ENCODE measurements at regions not wholly inside any gene's neighbourhood (a gene's known extent, or its start where the extent isn't known, plus 50 kb on each side); places are given as distances from the start of the nearest gene placed in this dataset.

GRCh38 chr12:61369241-61369910 lies 890.8 kb upstream of the USP15 start:
- no peaks in the 10 kb centered on the region for H3K4me1 Mint-ChIP-seq
- DNase-seq = no peak
- H3K9me3 Mint-ChIP-seq = peaks cover 2 to 29% (median 11%) of the 10 kb centered on the region in 6 donors
- no peaks in the 10 kb centered on the region for H3K27me3 Mint-ChIP-seq (ENCODE audit: low read depth in 3 of 3)
- H3K27ac Mint-ChIP-seq = no peak overlapping the region
- H3K4me3 Mint-ChIP-seq = no peak overlapping the region
- no peaks in the 10 kb centered on the region for H3K36me3 Mint-ChIP-seq

- Mint-ChIP-seq H3K4me1 (no peaks in the 10 kb centered on the region), H3K27me3 (ENCODE audit: low read depth in 3 of 3) (peaks cover 0 to 3% (median 0%) of the 10 kb centered on the region in 3 donors), H3K27ac (no peak overlapping the region), H3K36me3 (peaks cover 0 to 3% (median 0%) of the 10 kb centered on the region in 3 donors), H3K9me3 (peaks cover 16 to 74% (median 47%) of the 10 kb centered on the region in 6 donors), H3K4me3 (no peak overlapping the region)
- DNase-seq = no peak
Observed at GRCh38 chr12:61384511-61384910, 875.7 kb upstream of the USP15 start.

- H3K4me1 Mint-ChIP-seq = no peaks in the 10 kb centered on the region
- H3K27me3 Mint-ChIP-seq (ENCODE audit: low read depth in 3 of 3) = peaks cover 0 to 3% (median 0%) of the 10 kb centered on the region in 3 donors
- H3K4me3 Mint-ChIP-seq = no peak overlapping the region
- no peak overlapping the region for H3K27ac Mint-ChIP-seq
- peaks cover 16 to 73% (median 53%) of the 10 kb centered on the region in 6 donors for H3K9me3 Mint-ChIP-seq
- H3K36me3 Mint-ChIP-seq = peaks cover 0 to 3% (median 0%) of the 10 kb centered on the region in 3 donors
- no peak for DNase-seq
Observed at GRCh38 chr12:61385771-61386170, 874.4 kb upstream of the USP15 start.

- DNase-seq = no peak
- H3K36me3 Mint-ChIP-seq = peaks cover 0 to 5% (median 0%) of the 10 kb centered on the region in 3 donors
- no peaks in the 10 kb centered on the region for H3K4me1 Mint-ChIP-seq
- H3K4me3 Mint-ChIP-seq = no peak overlapping the region
- H3K27ac Mint-ChIP-seq = no peak overlapping the region
- H3K27me3 Mint-ChIP-seq (ENCODE audit: low read depth in 3 of 3) = peaks cover 0 to 2% (median 1%) of the 10 kb centered on the region in 3 donors
- peaks cover 9 to 37% (median 15%) of the 10 kb centered on the region in 6 donors for H3K9me3 Mint-ChIP-seq
Observed at GRCh38 chr12:61397668-61398067, 862.5 kb upstream of the USP15 start.

GRCh38 chr12:61412201-61412600 lies 848.0 kb upstream of the USP15 start:
- Mint-ChIP-seq H3K9me3 (peaks cover 4 to 35% (median 20%) of the 10 kb centered on the region in 6 donors), H3K36me3 (peaks cover 0 to 5% (median 0%) of the 10 kb centered on the region in 3 donors), H3K4me3 (no peak overlapping the region), H3K4me1 (no peaks in the 10 kb centered on the region), H3K27me3 (ENCODE audit: low read depth in 3 of 3) (no peaks in the 10 kb centered on the region), H3K27ac (no peak overlapping the region)
- DNase-seq = no peak

GRCh38 chr12:61414470-61414869 lies 845.7 kb upstream of the USP15 start:
- no peak for DNase-seq
- Mint-ChIP-seq H3K27ac (no peak overlapping the region), H3K4me1 (no peaks in the 10 kb centered on the region), H3K36me3 (no peaks in the 10 kb centered on the region), H3K4me3 (no peak overlapping the region), H3K9me3 (peaks cover 2 to 19% (median 13%) of the 10 kb centered on the region in 6 donors), H3K27me3 (ENCODE audit: low read depth in 3 of 3) (no peaks in the 10 kb centered on the region)

GRCh38 chr12:61422786-61423185 lies 837.4 kb upstream of the USP15 start:
- Mint-ChIP-seq H3K4me3 (no peak overlapping the region), H3K36me3 (no peaks in the 10 kb centered on the region), H3K27ac (no peak overlapping the region), H3K9me3 (peaks cover 8 to 45% (median 17%) of the 10 kb centered on the region in 6 donors), H3K27me3 (ENCODE audit: low read depth in 3 of 3) (no peaks in the 10 kb centered on the region), H3K4me1 (no peaks in the 10 kb centered on the region)
- DNase-seq = no peak

- H3K36me3 Mint-ChIP-seq = no peaks in the 10 kb centered on the region
Observed at GRCh38 chr12:61452076-61452475, 808.1 kb upstream of the USP15 start.

GRCh38 chr12:61487728-61488127 lies 772.5 kb upstream of the USP15 start:
- DNase-seq = no peak
- no peak overlapping the region for H3K27ac Mint-ChIP-seq
- H3K27me3 Mint-ChIP-seq (ENCODE audit: low read depth in 3 of 3) = peaks cover 0 to 2% (median 0%) of the 10 kb centered on the region in 3 donors
- H3K4me3 Mint-ChIP-seq = no peak overlapping the region
- no peaks in the 10 kb centered on the region for H3K36me3 Mint-ChIP-seq
- no peaks in the 10 kb centered on the region for H3K4me1 Mint-ChIP-seq
- peaks cover 10 to 36% (median 20%) of the 10 kb centered on the region in 6 donors for H3K9me3 Mint-ChIP-seq

More at GRCh38 chr12:61452076-61452475, 808.1 kb upstream of the USP15 start:
- H3K27me3 Mint-ChIP-seq (ENCODE audit: low read depth in 3 of 3) = no peaks in the 10 kb centered on the region
- no peak overlapping the region for H3K27ac Mint-ChIP-seq
- no peaks in the 10 kb centered on the region for H3K4me1 Mint-ChIP-seq
- peaks cover 4 to 56% (median 12%) of the 10 kb centered on the region in 6 donors for H3K9me3 Mint-ChIP-seq
- no peak overlapping the region for H3K4me3 Mint-ChIP-seq
- DNase-seq = no peak

GRCh38 chr12:61490526-61491498 lies 769.4 kb upstream of the USP15 start:
- H3K4me3 Mint-ChIP-seq = no peak overlapping the region
- no peak overlapping the region for H3K27ac Mint-ChIP-seq
- no peak for DNase-seq
- H3K4me1 Mint-ChIP-seq = no peaks in the 10 kb centered on the region
- peaks cover 0 to 4% (median 0%) of the 10 kb centered on the region in 3 donors for H3K36me3 Mint-ChIP-seq
- peaks cover 6 to 16% (median 12%) of the 10 kb centered on the region in 6 donors for H3K9me3 Mint-ChIP-seq
- peaks cover 0 to 2% (median 0%) of the 10 kb centered on the region in 3 donors for H3K27me3 Mint-ChIP-seq (ENCODE audit: low read depth in 3 of 3)

GRCh38 chr12:61502179-61502578 lies 758.0 kb upstream of the USP15 start:
- Mint-ChIP-seq H3K9me3 (peaks cover 8 to 48% (median 21%) of the 10 kb centered on the region in 6 donors), H3K27ac (no peak overlapping the region), H3K36me3 (no peaks in the 10 kb centered on the region), H3K4me3 (no peak overlapping the region), H3K27me3 (ENCODE audit: low read depth in 3 of 3) (no peaks in the 10 kb centered on the region), H3K4me1 (no peaks in the 10 kb centered on the region)
- DNase-seq = no peak

- H3K27me3 Mint-ChIP-seq (ENCODE audit: low read depth in 3 of 3) = peaks cover 0 to 1% (median 0%) of the 10 kb centered on the region in 3 donors
- no peaks in the 10 kb centered on the region for H3K36me3 Mint-ChIP-seq
- H3K4me3 Mint-ChIP-seq = no peak overlapping the region
- no peaks in the 10 kb centered on the region for H3K4me1 Mint-ChIP-seq
- DNase-seq = no peak
- peaks cover 10 to 41% (median 18%) of the 10 kb centered on the region in 6 donors for H3K9me3 Mint-ChIP-seq
- no peak overlapping the region for H3K27ac Mint-ChIP-seq
Observed at GRCh38 chr12:61504396-61505080, 755.7 kb upstream of the USP15 start.

- H3K9me3 Mint-ChIP-seq = peaks cover 2 to 26% (median 11%) of the 10 kb centered on the region in 6 donors
- no peaks in the 10 kb centered on the region for H3K36me3 Mint-ChIP-seq
- peaks cover 0 to 3% (median 0%) of the 10 kb centered on the region in 3 donors for H3K27me3 Mint-ChIP-seq (ENCODE audit: low read depth in 3 of 3)
- no peak overlapping the region for H3K27ac Mint-ChIP-seq
- no peak overlapping the region for H3K4me3 Mint-ChIP-seq
- H3K4me1 Mint-ChIP-seq = no peaks in the 10 kb centered on the region
- DNase-seq = no peak
Observed at GRCh38 chr12:61513499-61513898, 746.7 kb upstream of the USP15 start.

Data from immature natural killer cell (primary cell).